DND-41 (cell line): ENCODE measurements at regions not wholly inside any gene's neighbourhood (a gene's known extent, or its start where the extent isn't known, plus 50 kb on each side); places are given as distances from the start of the nearest gene placed in this dataset.

ENCODE experiments used
- ATAC-seq: fragments of 200-7000 bp; cut with Tn5 transposase; 3 replicates; pipeline ENCODE4 v1.9.1; 2021; ENCODE audit warnings: low read depth; ENCODE audit not compliant: insufficient read depth
- DNase-seq: peaks from one replicate; pipeline ENCODE4 v3.0.0-alpha.2; 2020
- H2AFZ ChIP-seq: 2 replicates; pipeline ENCODE4 v1.6.0; 2012; ENCODE audit warnings: low read depth, low read length
- H3K27ac ChIP-seq: 2 replicates; pipeline ENCODE4 v1.5.1; 2012; ENCODE audit warnings: low read length, inconsistent platforms
- H3K27me3 ChIP-seq: fragments of 200-600 bp; sonication (generic); 2 replicates; pipeline ENCODE4 v1.6.0; 2012; ENCODE audit warnings: low read length, mild to moderate bottlenecking, inconsistent platforms; ENCODE audit not compliant: insufficient read depth, poor library complexity
- H3K36me3 ChIP-seq: 2 replicates; pipeline ENCODE4 v1.5.1; 2012; ENCODE audit warnings: low read length, inconsistent platforms; ENCODE audit not compliant: insufficient read depth
- H3K4me1 ChIP-seq: 2 replicates; pipeline ENCODE4 v1.5.1; 2012; ENCODE audit warnings: mild to moderate bottlenecking, low read length; ENCODE audit not compliant: insufficient read depth
- H3K4me2 ChIP-seq: 2 replicates; pipeline ENCODE4 v1.6.0; 2012; ENCODE audit warnings: mild to moderate bottlenecking, moderate library complexity, low read length, inconsistent platforms; ENCODE audit not compliant: insufficient read depth
- H3K4me3 ChIP-seq, 2 experiments: fragments of 200-600 bp in 1 of 2; shearing (Covaris generic) in 1 of 2; 2 replicates each; pipeline ENCODE4 v1.5.1; 2012 to 2016; ENCODE audit warnings: inconsistent platforms in 2 of 2, low read length in 2 of 2, mild to moderate bottlenecking in 2 of 2, low read depth in 1 of 2, moderate library complexity in 1 of 2
- H3K79me2 ChIP-seq: 2 replicates; pipeline ENCODE4 v1.6.0; 2012; ENCODE audit warnings: low read length, inconsistent platforms; ENCODE audit not compliant: insufficient read depth
- H3K9ac ChIP-seq: 2 replicates; pipeline ENCODE4 v1.6.0; 2012; ENCODE audit warnings: low read depth, mild to moderate bottlenecking, inconsistent platforms, low read length, moderate library complexity
- H3K9me3 ChIP-seq: 2 replicates; pipeline ENCODE4 v1.5.1; 2012; ENCODE audit warnings: low read length, moderate library complexity, mild to moderate bottlenecking, inconsistent platforms; ENCODE audit not compliant: insufficient read depth, severe bottlenecking
- H4K20me1 ChIP-seq: 2 replicates; pipeline ENCODE4 v1.6.0; 2012; ENCODE audit warnings: low read length; ENCODE audit not compliant: insufficient read depth
- EZH2 ChIP-seq: IDR thresholded peaks from 3 replicates; pipeline ENCODE4 v1.6.1; 2012; ENCODE audit warnings: borderline replicate concordance, low read depth, mild to moderate bottlenecking, moderate library complexity, low read length, inconsistent platforms; ENCODE audit not compliant: severe bottlenecking
- TF ChIP-seq, protein P1 (sequence below): IDR thresholded peaks from 2 replicates; pipeline ENCODE4 v1.5.1; 2012; ENCODE audit warnings: borderline replicate concordance, low read length, moderate library complexity, mild to moderate bottlenecking; ENCODE audit not compliant: poor library complexity, severe bottlenecking; ENCODE audit errors: extremely low read depth

DNA sequence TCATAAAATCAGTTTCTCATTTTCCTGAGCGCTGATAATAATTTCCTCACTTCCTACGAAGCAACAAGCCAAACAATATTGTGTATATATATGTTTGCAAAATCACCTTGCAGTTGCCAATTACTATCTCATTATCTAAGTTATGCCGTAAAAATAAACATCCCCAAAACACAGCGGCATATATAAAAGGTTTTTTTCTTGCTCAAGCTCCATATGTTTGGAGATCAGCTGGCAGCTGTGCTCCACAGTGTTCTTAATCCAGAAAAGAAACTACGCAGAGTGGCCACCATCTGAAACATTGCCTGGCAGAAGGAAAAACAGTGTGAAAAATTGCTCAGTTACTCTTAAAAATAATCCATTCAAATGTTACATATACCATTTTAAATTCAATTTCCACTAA, 951.4 kb downstream of the PLOD2 start:
- H4K20me1 ChIP-seq, result no peaks in the 10 kb centered on the region
- H3K27me3 ChIP-seq, result no peaks in the 10 kb centered on the region
- DNase-seq (no peak), ATAC-seq (no peak)
- no peaks in the 10 kb centered on the region for H3K4me1 ChIP-seq
- no peaks in the 10 kb centered on the region for H3K36me3 ChIP-seq
- H3K27ac ChIP-seq, result no peak overlapping the region
- no peaks in the 10 kb centered on the region for H3K9me3 ChIP-seq
- no peak overlapping the region for H3K4me3 ChIP-seq
- H3K79me2 ChIP-seq, result no peaks in the 10 kb centered on the region
- H3K9ac ChIP-seq, result no peak overlapping the region
- TF ChIP-seq EZH2, result no peak
- TF ChIP-seq, protein P1, sequence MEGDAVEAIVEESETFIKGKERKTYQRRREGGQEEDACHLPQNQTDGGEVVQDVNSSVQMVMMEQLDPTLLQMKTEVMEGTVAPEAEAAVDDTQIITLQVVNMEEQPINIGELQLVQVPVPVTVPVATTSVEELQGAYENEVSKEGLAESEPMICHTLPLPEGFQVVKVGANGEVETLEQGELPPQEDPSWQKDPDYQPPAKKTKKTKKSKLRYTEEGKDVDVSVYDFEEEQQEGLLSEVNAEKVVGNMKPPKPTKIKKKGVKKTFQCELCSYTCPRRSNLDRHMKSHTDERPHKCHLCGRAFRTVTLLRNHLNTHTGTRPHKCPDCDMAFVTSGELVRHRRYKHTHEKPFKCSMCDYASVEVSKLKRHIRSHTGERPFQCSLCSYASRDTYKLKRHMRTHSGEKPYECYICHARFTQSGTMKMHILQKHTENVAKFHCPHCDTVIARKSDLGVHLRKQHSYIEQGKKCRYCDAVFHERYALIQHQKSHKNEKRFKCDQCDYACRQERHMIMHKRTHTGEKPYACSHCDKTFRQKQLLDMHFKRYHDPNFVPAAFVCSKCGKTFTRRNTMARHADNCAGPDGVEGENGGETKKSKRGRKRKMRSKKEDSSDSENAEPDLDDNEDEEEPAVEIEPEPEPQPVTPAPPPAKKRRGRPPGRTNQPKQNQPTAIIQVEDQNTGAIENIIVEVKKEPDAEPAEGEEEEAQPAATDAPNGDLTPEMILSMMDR, result no peak
- H3K4me2 ChIP-seq, result no peak overlapping the region
- no peak overlapping the region for H2AFZ ChIP-seq

DNA sequence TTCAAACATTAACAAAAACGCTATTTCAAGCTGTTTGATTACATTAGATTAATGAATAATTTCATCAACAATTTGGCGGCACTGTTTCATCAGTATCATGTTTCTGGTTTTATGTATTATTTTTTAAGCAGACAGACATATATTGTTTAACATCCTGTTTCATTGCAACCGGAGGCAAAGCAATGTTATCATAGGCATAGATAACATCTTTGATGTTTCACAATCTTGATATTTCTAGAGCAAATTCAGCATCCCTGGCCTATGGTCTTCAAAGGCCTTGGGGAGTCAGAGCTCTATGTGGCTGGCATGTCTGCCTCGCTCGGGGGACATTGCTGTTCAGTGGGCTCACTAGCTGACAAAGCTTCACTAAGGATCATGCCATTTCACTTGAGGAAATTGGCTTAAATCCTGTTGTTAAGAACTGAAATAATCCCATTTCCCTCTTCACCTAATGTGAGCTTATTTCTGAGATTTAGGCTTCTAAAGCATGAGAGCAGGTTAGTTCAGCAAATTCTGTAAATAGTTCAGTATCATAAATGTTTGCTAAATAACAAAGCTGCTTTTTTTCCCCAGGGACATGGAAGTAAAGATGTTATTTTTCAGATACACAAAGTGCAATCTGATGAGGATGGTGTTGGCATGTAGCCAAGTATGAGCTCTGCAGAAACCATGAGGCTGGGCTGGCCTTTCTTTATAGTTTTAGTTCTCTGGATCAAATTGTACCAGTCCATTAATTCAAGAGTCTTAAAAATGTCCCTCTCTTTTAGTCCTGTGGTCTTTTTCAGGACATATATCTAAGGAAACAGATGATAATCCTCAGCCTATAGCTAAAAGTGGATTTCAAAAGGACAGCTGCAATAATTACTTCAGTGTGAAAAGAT, 941.4 kb downstream of the PLOD2 start:
- Histone ChIP-seq H3K27ac (no peak overlapping the region), H3K36me3 (no peaks in the 10 kb centered on the region), H3K4me1 (no peaks in the 10 kb centered on the region), H3K9me3 (no peaks in the 10 kb centered on the region), H2AFZ (no peak overlapping the region), H3K79me2 (no peaks in the 10 kb centered on the region), H3K27me3 (no peaks in the 10 kb centered on the region), H3K9ac (no peak overlapping the region), H3K4me3 (no peak overlapping the region), H3K4me2 (no peak overlapping the region), H4K20me1 (no peaks in the 10 kb centered on the region)
- ATAC-seq, result no peak
- DNase-seq, result no peak
- TF ChIP-seq EZH2, result no peak
- TF ChIP-seq, protein P1, result no peak

DNA sequence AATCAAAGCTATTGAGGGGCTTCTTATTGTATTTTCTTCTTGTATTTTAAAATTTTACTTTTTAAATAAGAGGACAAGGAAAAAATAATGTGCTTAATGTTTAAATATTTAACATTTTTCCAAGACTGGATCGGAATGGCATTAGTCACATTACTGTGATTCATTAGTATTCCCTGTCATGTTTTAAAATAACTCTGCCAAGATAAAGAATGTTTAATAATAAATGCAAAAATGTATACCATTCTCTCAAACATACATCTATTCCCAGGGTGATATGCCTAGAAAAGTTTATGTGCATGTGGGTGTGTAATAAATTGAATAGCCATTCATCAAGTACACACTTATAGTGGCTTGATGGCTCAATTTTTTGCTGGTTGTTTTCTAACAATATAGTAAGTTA, 936.1 kb downstream of the PLOD2 start:
- Histone ChIP-seq H3K4me2 (no peak overlapping the region), H2AFZ (no peak overlapping the region), H3K9ac (no peak overlapping the region), H3K4me3 (no peak overlapping the region), H3K27ac (no peak overlapping the region), H3K79me2 (no peaks in the 10 kb centered on the region), H4K20me1 (no peaks in the 10 kb centered on the region), H3K9me3 (no peaks in the 10 kb centered on the region), H3K36me3 (no peaks in the 10 kb centered on the region), H3K4me1 (no peaks in the 10 kb centered on the region), H3K27me3 (no peaks in the 10 kb centered on the region)
- TF ChIP-seq, protein P1, result no peak
- no peak for TF ChIP-seq EZH2
- no peak for DNase-seq
- no peak for ATAC-seq
